Activated CD4-positive, alpha-beta T cell treated with anti-CD3 and anti-CD28 coated beads for 48 hours (primary cell): ENCODE measurements at regions not wholly inside any gene's neighbourhood (a gene's known extent, or its start where the extent isn't known, plus 50 kb on each side); places are given as distances from the start of the nearest gene placed in this dataset.
"Not testable (repeated sequence)": the region's sequence is repeated elsewhere in the genome, so short reads cannot be mapped to it uniquely, and the experiment has no call there.

ENCODE experiments used
- DNase-seq: peaks from one replicate; pipeline ENCODE4 v3.0.0-alpha.2; 2020

GRCh38 chr17:22507823-22508222, 815.5 kb downstream of the KCNJ18 start:
- peak; percentile 4 for DNase-seq

- DNase-seq = no peak
These were observed 818.2 kb downstream of the KCNJ18 start for GRCh38 chr17:22510504-22510903.

- DNase-seq = no peak
These were observed 819.1 kb downstream of the KCNJ18 start for GRCh38 chr17:22511431-22511830.

- DNase-seq = no peak
These were observed 819.7 kb downstream of the KCNJ18 start for GRCh38 chr17:22512057-22512456.

- DNase-seq = no peak
These were observed 820.2 kb downstream of the KCNJ18 start for GRCh38 chr17:22512506-22512905.

GRCh38 chr17:22512997-22513538, 820.7 kb downstream of the KCNJ18 start:
- peak; percentile 4 for DNase-seq

- DNase-seq = no peak
These were observed 822.0 kb downstream of the KCNJ18 start for GRCh38 chr17:22514315-22514714.

GRCh38 chr17:22514767-22515320, 822.5 kb downstream of the KCNJ18 start:
- DNase-seq = no peak

- no peak for DNase-seq
These were observed 823.3 kb downstream of the KCNJ18 start for GRCh38 chr17:22515599-22515998.

- DNase-seq = no peak
These were observed 824.7 kb downstream of the KCNJ18 start for GRCh38 chr17:22516861-22517636.

GRCh38 chr17:22517716-22518115, 825.4 kb downstream of the KCNJ18 start:
- DNase-seq = no peak

GRCh38 chr17:22518185-22518584, 825.9 kb downstream of the KCNJ18 start:
- no peak for DNase-seq

- not testable (repeated sequence) for DNase-seq
These were observed 856.5 kb downstream of the KCNJ18 start for GRCh38 chr17:22548873-22549272.

GRCh38 chr17:22551695-22552415, 859.5 kb downstream of the KCNJ18 start:
- DNase-seq = not testable (repeated sequence)

- DNase-seq = no peak
These were observed 877.3 kb downstream of the KCNJ18 start for GRCh38 chr17:22569459-22570143.

- no peak for DNase-seq
These were observed 878.0 kb downstream of the KCNJ18 start for GRCh38 chr17:22570144-22570845.

GRCh38 chr17:22599322-22599721, 907.0 kb downstream of the KCNJ18 start:
- DNase-seq = no peak

GRCh38 chr17:22600644-22601298, 908.4 kb downstream of the KCNJ18 start:
- DNase-seq = no peak
